HG03139 (cell line): ENCODE measurements at regions not wholly inside any gene's neighbourhood (a gene's known extent, or its start where the extent isn't known, plus 50 kb on each side); places are given as distances from the start of the nearest gene placed in this dataset.

Experiments
- ATAC-seq: cut with Tn5 transposase; IDR thresholded peaks from one replicate; pipeline ENCODE4 v1.9.1; 2021; ENCODE audit not compliant: unreplicated experiment

GRCh38 chr5:113792806-113793205 lies 279.3 kb downstream of the YTHDC2 start:
- no peak for ATAC-seq

- ATAC-seq: no peak
Measured at GRCh38 chr5:113794981-113795380, 281.5 kb downstream of the YTHDC2 start.

DNA sequence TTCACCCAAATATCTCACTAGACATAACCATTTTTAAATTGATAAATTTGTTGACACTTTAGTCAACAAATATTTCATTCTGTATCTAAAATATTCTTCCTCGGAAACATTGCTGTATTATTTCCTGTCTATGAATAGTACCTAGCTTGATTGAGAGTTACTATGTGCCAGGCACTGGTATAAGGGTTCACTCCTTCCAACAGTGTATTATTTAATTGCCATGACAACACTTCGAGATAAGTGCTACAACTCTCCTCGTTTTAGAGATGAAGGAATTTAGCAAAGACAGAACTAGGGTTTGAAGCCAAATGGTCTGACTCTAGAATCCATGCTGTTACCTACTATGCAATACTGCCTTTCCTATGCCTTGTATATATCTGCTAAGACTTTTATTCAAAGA lies 287.2 kb downstream of the YTHDC2 start:
- no peak for ATAC-seq

DNA sequence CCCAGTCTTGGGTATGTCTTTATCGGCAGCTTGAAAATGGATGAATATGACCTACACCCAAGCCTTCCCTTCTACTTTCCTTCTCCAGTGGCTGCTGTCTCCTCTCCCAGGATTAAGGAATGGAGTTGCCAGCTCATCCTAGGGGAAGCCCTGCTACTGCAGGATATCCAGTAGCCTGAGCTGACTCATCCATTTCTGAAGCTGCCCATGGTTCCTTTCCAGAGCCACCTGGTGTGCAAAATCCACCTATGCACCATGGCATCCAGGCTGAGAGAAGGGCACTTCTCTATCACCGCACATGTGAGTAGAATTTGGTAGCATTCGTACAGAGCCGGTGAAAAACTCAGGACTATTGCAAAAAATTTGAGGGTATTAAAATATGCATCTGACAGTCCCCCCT lies 290.8 kb downstream of the YTHDC2 start:
- ATAC-seq: no peak

GRCh38 chr5:113804943-113805342 lies 291.4 kb downstream of the YTHDC2 start:
- no peak for ATAC-seq

- ATAC-seq: no peak
Measured at GRCh38 chr5:113806250-113806649, 292.8 kb downstream of the YTHDC2 start.

DNA sequence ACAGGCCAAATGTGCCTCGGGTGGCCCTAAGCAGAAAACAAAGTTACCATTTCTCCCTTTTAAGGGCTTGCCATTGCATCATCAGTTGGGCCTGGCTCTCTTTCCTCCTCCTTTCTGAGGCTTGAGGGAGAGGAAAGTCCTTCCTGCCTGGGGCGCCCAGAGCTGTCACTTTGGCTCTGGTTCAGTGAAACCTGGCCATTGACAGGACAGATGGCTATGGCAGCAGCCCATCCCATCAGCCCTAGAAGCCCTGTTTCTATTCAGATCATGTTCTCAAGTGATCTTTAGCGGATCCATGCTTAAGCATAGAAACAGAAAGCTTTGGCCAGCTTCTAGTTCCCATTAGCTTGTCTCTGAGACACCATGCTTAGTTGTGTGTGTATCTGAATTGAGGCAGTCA lies 293.4 kb downstream of the YTHDC2 start:
- no peak for ATAC-seq

- ATAC-seq: no peak
Measured at GRCh38 chr5:113807427-113807991, 294.0 kb downstream of the YTHDC2 start.

DNA sequence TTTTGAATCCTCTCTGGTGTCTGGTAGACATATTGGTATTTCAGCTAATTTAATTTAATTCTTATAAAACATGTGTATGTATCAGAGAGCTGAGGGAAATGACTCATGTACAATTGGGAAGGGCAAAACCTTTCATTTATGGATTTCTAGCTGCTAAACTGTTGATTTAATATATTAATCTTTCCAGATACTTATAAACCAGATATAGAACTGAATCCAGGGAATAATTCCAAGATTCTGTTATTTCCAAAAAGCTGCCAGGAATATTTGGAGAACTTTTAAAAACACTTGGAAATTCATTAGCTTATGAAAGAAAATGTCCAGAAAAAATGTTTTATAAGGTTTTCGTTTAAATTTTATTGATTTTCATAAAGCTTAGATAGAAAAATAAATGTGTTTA lies 295.5 kb downstream of the YTHDC2 start:
- ATAC-seq: no peak

DNA sequence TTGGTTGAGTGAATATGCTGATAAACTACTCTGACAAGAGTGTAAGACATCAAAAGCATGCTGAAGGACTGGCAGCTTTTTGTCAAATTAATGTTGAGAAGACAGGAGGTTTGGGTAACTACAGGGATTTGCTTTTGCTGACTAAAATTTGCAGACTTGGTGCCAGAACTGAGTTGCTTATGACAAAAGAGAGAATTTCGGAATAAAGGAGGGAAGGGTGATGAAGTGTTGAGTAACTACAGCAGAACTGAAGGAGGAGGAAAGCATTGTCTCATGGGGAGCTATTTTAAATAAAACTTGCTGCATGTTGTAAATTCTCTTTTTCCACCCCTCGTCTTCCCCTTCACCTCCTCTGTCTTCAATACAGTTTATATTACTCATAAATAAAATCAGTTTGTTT lies 296.1 kb downstream of the YTHDC2 start:
- ATAC-seq: no peak

DNA sequence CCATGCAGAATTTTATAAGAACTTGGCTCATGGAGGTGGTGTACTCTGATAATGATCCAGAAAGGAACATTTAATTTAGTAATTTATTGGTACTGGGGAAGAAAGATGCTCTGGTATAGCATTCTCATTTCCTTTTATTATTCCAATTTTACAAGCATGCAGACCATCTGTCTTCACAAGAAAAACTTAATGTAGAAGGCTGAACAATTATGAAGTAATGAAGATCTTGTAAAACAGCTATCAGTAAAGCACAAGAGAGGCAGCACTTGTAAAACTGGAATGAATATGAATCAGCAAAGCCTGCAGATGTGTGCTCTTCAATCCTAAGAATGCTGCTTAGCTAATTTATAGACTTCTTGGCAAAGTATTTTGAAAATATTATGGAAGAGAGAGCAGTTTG lies 300.0 kb downstream of the YTHDC2 start:
- no peak for ATAC-seq

DNA sequence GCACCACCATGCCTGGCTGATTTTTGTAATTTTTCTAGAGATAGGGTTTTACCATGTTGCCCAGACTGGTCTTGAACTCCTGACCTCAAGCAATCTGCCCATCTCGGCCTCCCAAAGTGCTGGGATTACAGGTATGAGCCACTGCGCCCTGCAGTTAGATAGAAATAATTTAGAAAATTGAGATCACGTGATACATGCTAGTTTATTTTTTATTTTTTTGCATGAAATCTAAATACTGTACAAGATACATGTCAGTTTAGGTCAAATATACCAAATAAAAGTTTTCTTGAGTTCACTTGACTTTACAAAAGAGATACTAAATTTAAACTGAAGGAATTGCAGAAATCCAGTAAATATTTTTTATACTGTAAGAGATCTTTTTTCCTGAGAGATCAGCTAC lies 304.2 kb downstream of the YTHDC2 start:
- no peak for ATAC-seq

- ATAC-seq: no peak
Measured at GRCh38 chr5:113823696-113824095, 310.2 kb downstream of the YTHDC2 start.

DNA sequence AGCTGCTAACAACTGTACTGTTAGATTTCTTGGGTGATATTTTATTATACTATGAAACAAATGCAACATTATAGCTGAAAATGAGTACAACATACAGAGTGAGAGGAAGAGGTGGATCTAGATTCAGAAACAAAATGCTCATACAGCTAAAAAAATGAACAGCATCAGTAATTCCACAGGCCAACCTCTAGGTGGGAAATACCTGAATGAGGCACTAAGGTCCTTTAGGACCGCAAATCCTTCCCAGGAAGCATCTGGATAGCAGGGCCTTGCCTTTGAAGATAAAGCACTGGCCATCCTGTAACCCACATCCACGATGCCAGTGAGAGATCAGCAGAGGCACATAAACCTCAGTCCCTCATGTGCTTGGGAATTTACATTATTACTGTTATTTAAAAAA lies 310.8 kb downstream of the YTHDC2 start:
- no peak for ATAC-seq

DNA sequence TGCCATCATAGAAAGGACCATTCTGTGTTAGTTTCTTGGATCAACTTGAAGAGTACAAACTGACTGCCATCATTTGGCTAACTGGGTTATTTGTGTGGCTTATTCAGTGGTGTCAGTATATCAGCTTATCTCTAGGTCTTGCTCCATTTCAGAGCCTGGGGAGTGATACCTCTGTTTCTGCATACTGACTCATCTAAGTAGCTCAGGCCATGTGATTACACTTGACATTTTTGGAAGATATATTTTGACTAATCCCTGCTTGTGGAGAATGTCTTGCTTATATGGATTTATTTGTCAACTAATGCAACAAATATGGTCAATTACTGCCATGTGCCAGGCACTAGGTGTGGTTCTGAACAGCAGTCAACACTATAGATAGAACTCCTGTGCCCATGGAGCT lies 311.7 kb downstream of the YTHDC2 start:
- ATAC-seq: no peak

DNA sequence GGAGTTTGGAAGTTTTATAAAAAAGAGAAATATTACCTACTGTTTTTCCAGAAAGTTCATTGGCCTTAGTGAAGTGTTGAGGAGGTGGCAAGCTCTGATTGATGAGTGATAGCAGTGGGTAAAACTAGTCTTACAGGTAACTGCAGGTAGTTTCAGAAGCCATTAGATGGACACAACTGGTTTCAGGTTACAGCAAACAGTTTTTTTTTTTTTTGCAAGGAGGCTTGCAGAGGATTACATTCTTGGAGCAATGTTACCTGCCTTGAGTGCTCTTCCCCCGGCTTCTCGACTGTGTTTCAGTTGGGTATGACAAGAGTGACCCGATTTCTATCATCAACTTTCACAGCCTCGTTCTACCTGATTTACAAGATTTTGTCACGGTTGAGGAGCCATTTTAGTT lies 333.4 kb downstream of the YTHDC2 start:
- ATAC-seq: no peak

- no peak for ATAC-seq
Measured at GRCh38 chr5:113864437-113864836, 350.9 kb downstream of the YTHDC2 start.

GRCh38 chr5:113866763-113867162 lies 353.3 kb downstream of the YTHDC2 start:
- no peak for ATAC-seq

- no peak for ATAC-seq
Measured at GRCh38 chr5:113869611-113870010, 356.1 kb downstream of the YTHDC2 start.

- ATAC-seq: no peak
Measured at GRCh38 chr5:113871972-113872371, 358.5 kb downstream of the YTHDC2 start.

DNA sequence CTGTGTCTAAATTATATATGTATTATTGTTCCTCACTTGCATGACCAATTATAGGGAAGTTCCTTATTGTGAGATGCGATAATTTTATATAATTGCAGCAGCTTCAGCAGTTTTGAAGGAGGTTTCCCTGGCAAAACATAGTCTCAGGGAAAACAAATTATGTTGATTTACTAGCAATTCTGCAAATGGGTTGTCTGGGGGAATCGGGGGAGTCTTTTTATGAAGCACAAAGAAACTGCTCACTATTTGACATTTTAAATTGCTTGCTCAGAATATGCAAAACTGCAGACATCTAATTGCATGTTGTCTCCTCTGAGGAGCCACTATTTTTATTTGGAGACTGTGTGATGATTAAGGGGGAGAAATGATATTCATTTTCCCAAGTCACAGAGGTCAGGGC lies 361.6 kb downstream of the YTHDC2 start:
- ATAC-seq: no peak

DNA sequence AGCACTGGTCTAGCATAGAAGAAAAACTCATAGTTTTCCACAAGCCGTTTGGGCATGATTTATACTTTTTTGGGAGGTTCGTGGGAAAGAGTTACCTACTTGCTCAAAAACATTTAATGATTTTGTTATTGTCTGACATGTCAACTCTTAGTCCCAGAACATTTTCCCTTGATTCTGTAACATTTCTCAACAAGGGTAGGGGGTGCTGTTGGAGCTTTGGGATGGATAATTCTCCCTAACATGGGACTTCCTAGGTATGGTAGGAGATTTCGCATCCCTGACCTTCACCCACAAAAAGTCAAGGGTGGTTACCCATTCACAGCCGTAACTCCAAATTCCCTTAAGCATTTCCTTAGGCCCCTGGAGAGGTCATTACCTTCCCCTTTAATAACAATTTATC lies 378.0 kb downstream of the YTHDC2 start:
- no peak for ATAC-seq

DNA sequence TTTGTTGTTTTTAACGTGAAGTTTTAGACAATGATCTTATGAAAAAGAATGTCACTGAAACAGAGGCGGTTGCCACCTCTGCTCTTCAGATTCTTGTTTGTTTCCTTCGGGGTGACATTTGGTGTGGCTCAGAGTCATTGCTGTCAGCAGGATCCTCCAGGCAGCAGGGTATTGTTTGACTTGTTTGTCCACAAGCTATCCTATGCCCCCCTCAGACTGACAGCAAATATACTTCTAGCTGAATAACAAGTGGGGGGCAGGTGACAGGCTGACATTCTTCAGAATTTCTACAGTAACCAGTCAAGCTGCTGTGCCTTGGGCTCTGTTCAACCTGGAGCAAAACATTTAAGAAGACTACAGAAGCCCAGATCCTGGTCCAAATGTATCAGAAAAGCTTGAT lies 383.3 kb downstream of the YTHDC2 start:
- ATAC-seq: no peak

DNA sequence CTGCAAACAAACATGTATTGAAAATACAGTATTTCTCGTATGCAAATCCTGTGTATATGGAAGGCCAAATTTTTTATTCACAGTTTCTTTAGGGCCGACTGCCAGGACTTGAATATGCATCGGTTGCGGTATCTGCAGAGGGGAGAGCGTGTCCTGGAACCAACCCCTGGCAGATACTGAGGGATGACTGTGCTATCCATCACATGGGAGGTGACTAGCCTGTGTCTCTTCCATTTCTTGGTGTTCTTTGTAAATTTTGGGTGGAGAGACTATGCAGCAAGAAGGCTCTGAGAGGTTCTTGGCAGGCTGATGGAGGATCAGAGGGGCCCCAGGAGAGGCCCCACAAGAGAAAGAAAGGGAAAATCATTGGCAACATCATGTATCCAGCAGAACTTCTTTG lies 384.3 kb downstream of the YTHDC2 start:
- ATAC-seq: no peak
